Stimulated activated naive CD8-positive, alpha-beta T cell treated with anti-CD3 and anti-CD28 coated beads, Interleukin-15, Interleukin-2, amounts not matched to agents 100 U/mL and 50 U/mL, for 24 hours (primary cell): ENCODE measurements at regions not wholly inside any gene's neighbourhood (a gene's known extent, or its start where the extent isn't known, plus 50 kb on each side); places are given as distances from the start of the nearest gene placed in this dataset.
"Not testable (repeated sequence)": the region's sequence is repeated elsewhere in the genome, so short reads cannot be mapped to it uniquely, and the experiment has no call there.

Experiments used
- ATAC-seq: fragments of 150-1000 bp; cut with Tn5 transposase; one replicate; pipeline ENCODE4 v1.10.0; 2021
- DNase-seq: peaks from one replicate; pipeline ENCODE4 v3.0.0; 2021

GRCh38 chr4:22573198-22573597, 57.3 kb upstream of the ADGRA3 start:
- ATAC-seq: no peak

GRCh38 chr4:22573641-22574040, 57.8 kb upstream of the ADGRA3 start:
- DNase-seq (no peak), ATAC-seq (no peak)

More at GRCh38 chr4:22573198-22573597, 57.3 kb upstream of the ADGRA3 start:
- no peak for DNase-seq

- DNase-seq: no peak
- ATAC-seq: no peak
Measured at GRCh38 chr4:22574424-22574823, 58.6 kb upstream of the ADGRA3 start.

GRCh38 chr4:22574880-22575279, 59.0 kb upstream of the ADGRA3 start:
- ATAC-seq: no peak

GRCh38 chr4:22587253-22587652, 71.4 kb upstream of the ADGRA3 start:
- ATAC-seq (no peak), DNase-seq (no peak)

More at GRCh38 chr4:22574880-22575279, 59.0 kb upstream of the ADGRA3 start:
- no peak for DNase-seq

- ATAC-seq (no peak), DNase-seq (no peak)
Measured at GRCh38 chr4:22593933-22594332, 78.1 kb upstream of the ADGRA3 start.

GRCh38 chr4:22595684-22596083, 79.8 kb upstream of the ADGRA3 start:
- DNase-seq: no peak
- no peak for ATAC-seq

- no peak for DNase-seq
- no peak for ATAC-seq
Measured at GRCh38 chr4:22596409-22596808, 80.5 kb upstream of the ADGRA3 start.

- DNase-seq (no peak), ATAC-seq (no peak)
Measured at GRCh38 chr4:22597471-22597870, 81.6 kb upstream of the ADGRA3 start.

- not testable (repeated sequence) for DNase-seq, ATAC-seq
Measured at GRCh38 chr4:22598113-22599047, 82.5 kb upstream of the ADGRA3 start.

- DNase-seq, ATAC-seq: not testable (repeated sequence)
Measured at GRCh38 chr4:22599228-22599928, 83.5 kb upstream of the ADGRA3 start.

- not testable (repeated sequence) for ATAC-seq, DNase-seq
Measured at GRCh38 chr4:22599929-22600432, 84.1 kb upstream of the ADGRA3 start.

- DNase-seq, ATAC-seq: not testable (repeated sequence)
Measured at GRCh38 chr4:22601638-22602037, 85.8 kb upstream of the ADGRA3 start.

GRCh38 chr4:22607382-22607781, 85.4 kb upstream of the GBA3 start:
- peak; percentile 35 for DNase-seq
- peak; percentile 91 for ATAC-seq

- not testable (repeated sequence) for DNase-seq
- ATAC-seq: peak; percentile 42
Measured at GRCh38 chr4:22609951-22610525, 82.7 kb upstream of the GBA3 start.

GRCh38 chr4:22614114-22614513, 78.6 kb upstream of the GBA3 start:
- ATAC-seq: no peak
- no peak for DNase-seq

- DNase-seq (no peak), ATAC-seq (no peak)
Measured at GRCh38 chr4:22616516-22616915, 76.2 kb upstream of the GBA3 start.

GRCh38 chr4:22620144-22620543, 72.6 kb upstream of the GBA3 start:
- DNase-seq, ATAC-seq: not testable (repeated sequence)

GRCh38 chr4:22621970-22622369, 70.8 kb upstream of the GBA3 start:
- not testable (repeated sequence) for DNase-seq

GRCh38 chr4:22624002-22624401, 68.7 kb upstream of the GBA3 start:
- ATAC-seq, DNase-seq: not testable (repeated sequence)

More at GRCh38 chr4:22621970-22622369, 70.8 kb upstream of the GBA3 start:
- ATAC-seq: not testable (repeated sequence)

GRCh38 chr4:22625311-22625710, 67.4 kb upstream of the GBA3 start:
- DNase-seq: no peak
- ATAC-seq: no peak

- DNase-seq, ATAC-seq: not testable (repeated sequence)
Measured at GRCh38 chr4:22627851-22628250, 64.9 kb upstream of the GBA3 start.
